ENCODE measurements at regions not wholly inside any gene's neighbourhood (a gene's known extent, or its start where the extent isn't known, plus 50 kb on each side); places are given as distances from the start of the nearest gene placed in this dataset.

- Histone ChIP-seq H4K91ac (ENCODE audit: low read depth, low read length, poor library complexity) (no peak overlapping the region), H3K9ac (ENCODE audit: low read depth, low read length, poor library complexity) (no peak overlapping the region), H3K4me2 (ENCODE audit: insufficient read depth, low read length, poor library complexity, severe bottlenecking) (no peak overlapping the region), H3K27ac (replicated peaks; ENCODE audit: low read length) (no peak overlapping the region), H2BK5ac (ENCODE audit: low read length) (no peak overlapping the region), H3K27me3 (ENCODE audit: control insufficient read depth in 3 of 3, insufficient read depth in 3 of 3, low read depth in 1 of 3, low read length in 3 of 3) (no peaks in the 10 kb centered on the region), H4K8ac (ENCODE audit: low read depth, low read length) (no peak overlapping the region), H3K4me3 (ENCODE audit: low read length in 2 of 2) (no peak overlapping the region), H3K79me1 (ENCODE audit: low read depth, low read length) (no peaks in the 10 kb centered on the region), H3K23ac (ENCODE audit: low read depth, low read length, poor library complexity) (no peak overlapping the region), H2BK12ac (ENCODE audit: low read length) (no peak overlapping the region), H3K4ac (ENCODE audit: low read length) (no peak overlapping the region), H3K36me3 (replicated peaks in 1 of 2; ENCODE audit: control insufficient read depth in 2 of 2, insufficient read depth in 2 of 2, low read length in 2 of 2) (no peaks in the 10 kb centered on the region), H3K14ac (ENCODE audit: low read length) (no peak overlapping the region), H3K18ac (ENCODE audit: low read length) (no peak overlapping the region), H2AK5ac (ENCODE audit: low read depth, low read length) (no peak overlapping the region), H2BK120ac (ENCODE audit: low read depth, low read length) (no peak overlapping the region), H2BK15ac (ENCODE audit: low read length) (no peak overlapping the region), H3K9me3 (replicated peaks in 1 of 2; ENCODE audit: control insufficient read depth in 2 of 2, insufficient read depth in 1 of 2, low read depth in 1 of 2, low read length in 2 of 2) (no peaks in the 10 kb centered on the region), H3K4me1 (ENCODE audit: control insufficient read depth in 2 of 2, insufficient read depth in 1 of 2, low read depth in 1 of 2, low read length in 2 of 2) (no peaks in the 10 kb centered on the region), H2AFZ (ENCODE audit: low read length) (no peak overlapping the region)
- no peak for DNase-seq (ENCODE audit: low spot score)
These were observed 157.3 kb upstream of the CHAC2 start for GRCh38 chr2:53610260-53610659.

DNA sequence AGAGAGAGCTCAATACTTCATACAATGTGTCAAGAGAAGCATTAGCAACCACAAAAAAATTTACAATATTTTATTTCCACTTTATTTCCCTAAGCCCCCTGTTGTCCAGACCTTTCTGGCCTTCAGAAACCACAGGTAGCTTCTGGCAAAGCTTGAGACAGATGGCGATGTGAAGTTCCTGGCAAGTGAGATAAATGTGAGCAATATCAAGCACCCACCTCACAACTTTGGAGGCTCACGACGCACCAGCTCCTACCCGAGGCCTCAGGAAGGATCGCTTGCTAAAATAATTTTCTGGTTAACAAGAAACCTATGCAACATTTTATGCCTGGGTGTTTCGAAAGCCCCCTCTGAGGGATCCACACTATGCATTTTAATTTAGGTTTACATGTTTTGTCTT, 158.1 kb upstream of the CHAC2 start:
- no peak overlapping the region for H2BK15ac ChIP-seq (ENCODE audit: low read length)
- no peak for DNase-seq (ENCODE audit: low spot score)
- no peaks in the 10 kb centered on the region for H3K79me1 ChIP-seq (ENCODE audit: low read depth, low read length)
- no peak overlapping the region for H4K91ac ChIP-seq (ENCODE audit: low read depth, low read length, poor library complexity)
- no peak overlapping the region for H3K4ac ChIP-seq (ENCODE audit: low read length)
- no peak overlapping the region for H3K27ac ChIP-seq (replicated peaks; ENCODE audit: low read length)
- H3K9me3 ChIP-seq (replicated peaks in 1 of 2; ENCODE audit: control insufficient read depth in 2 of 2, insufficient read depth in 1 of 2, low read depth in 1 of 2, low read length in 2 of 2), result no peaks in the 10 kb centered on the region
- no peaks in the 10 kb centered on the region for H3K36me3 ChIP-seq (replicated peaks in 1 of 2; ENCODE audit: control insufficient read depth in 2 of 2, insufficient read depth in 2 of 2, low read length in 2 of 2)
- no peak overlapping the region for H2AFZ ChIP-seq (ENCODE audit: low read length)
- H3K14ac ChIP-seq (ENCODE audit: low read length), result no peak overlapping the region
- no peak overlapping the region for H3K9ac ChIP-seq (ENCODE audit: low read depth, low read length, poor library complexity)
- no peak overlapping the region for H2BK12ac ChIP-seq (ENCODE audit: low read length)
- H3K27me3 ChIP-seq (ENCODE audit: control insufficient read depth in 3 of 3, insufficient read depth in 3 of 3, low read depth in 1 of 3, low read length in 3 of 3), result no peaks in the 10 kb centered on the region
- WGBS, 2 donors (ENCODE audit: extremely low coverage in 2 of 2, insufficient read length in 2 of 2, insufficient replicate concordance in 1 of 2), result no CpG with 5 or more reads among the region's 6 CpGs
- H3K4me1 ChIP-seq (ENCODE audit: control insufficient read depth in 2 of 2, insufficient read depth in 1 of 2, low read depth in 1 of 2, low read length in 2 of 2), result no peaks in the 10 kb centered on the region
- no peak overlapping the region for H2BK5ac ChIP-seq (ENCODE audit: low read length)
- H2BK120ac ChIP-seq (ENCODE audit: low read depth, low read length), result no peak overlapping the region
- no peak overlapping the region for H3K4me2 ChIP-seq (ENCODE audit: insufficient read depth, low read length, poor library complexity, severe bottlenecking)
- H3K18ac ChIP-seq (ENCODE audit: low read length), result no peak overlapping the region
- no peak overlapping the region for H3K23ac ChIP-seq (ENCODE audit: low read depth, low read length, poor library complexity)
- H3K4me3 ChIP-seq (ENCODE audit: low read length in 2 of 2), result no peak overlapping the region
- H2AK5ac ChIP-seq (ENCODE audit: low read depth, low read length), result no peak overlapping the region
- no peak overlapping the region for H4K8ac ChIP-seq (ENCODE audit: low read depth, low read length)

DNA sequence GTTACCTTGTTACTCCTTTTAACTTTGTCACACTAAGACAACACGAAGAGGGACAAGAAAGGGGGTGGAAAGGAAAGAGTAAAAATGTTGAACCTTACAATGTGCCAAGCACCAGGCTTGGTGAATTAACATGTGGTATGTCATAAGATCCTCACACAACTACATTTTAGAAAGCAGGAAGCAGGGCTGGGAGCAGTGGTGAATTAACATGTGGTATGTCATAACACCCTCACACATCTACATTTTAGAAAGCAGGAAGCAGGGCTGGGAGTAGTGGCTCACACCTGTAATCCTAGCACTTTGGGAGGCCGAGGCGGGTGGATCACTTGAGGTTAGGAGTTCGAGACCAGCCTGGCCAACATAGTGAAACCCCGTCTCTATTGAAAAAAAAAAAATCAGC, 159.3 kb upstream of the CHAC2 start:
- no peaks in the 10 kb centered on the region for H3K9me3 ChIP-seq (replicated peaks in 1 of 2; ENCODE audit: control insufficient read depth in 2 of 2, insufficient read depth in 1 of 2, low read depth in 1 of 2, low read length in 2 of 2)
- no peak overlapping the region for H3K4ac ChIP-seq (ENCODE audit: low read length)
- H3K4me1 ChIP-seq (ENCODE audit: control insufficient read depth in 2 of 2, insufficient read depth in 1 of 2, low read depth in 1 of 2, low read length in 2 of 2), result no peaks in the 10 kb centered on the region
- H3K4me2 ChIP-seq (ENCODE audit: insufficient read depth, low read length, poor library complexity, severe bottlenecking), result no peak overlapping the region
- no peak overlapping the region for H2BK15ac ChIP-seq (ENCODE audit: low read length)
- no peak overlapping the region for H2BK12ac ChIP-seq (ENCODE audit: low read length)
- no peaks in the 10 kb centered on the region for H3K27me3 ChIP-seq (ENCODE audit: control insufficient read depth in 3 of 3, insufficient read depth in 3 of 3, low read depth in 1 of 3, low read length in 3 of 3)
- no peak overlapping the region for H4K91ac ChIP-seq (ENCODE audit: low read depth, low read length, poor library complexity)
- no peak overlapping the region for H3K23ac ChIP-seq (ENCODE audit: low read depth, low read length, poor library complexity)
- H3K14ac ChIP-seq (ENCODE audit: low read length), result no peak overlapping the region
- no peak overlapping the region for H3K18ac ChIP-seq (ENCODE audit: low read length)
- no peak overlapping the region for H2BK120ac ChIP-seq (ENCODE audit: low read depth, low read length)
- WGBS, 2 donors (ENCODE audit: extremely low coverage in 2 of 2, insufficient read length in 2 of 2, insufficient replicate concordance in 1 of 2), result no CpG with 5 or more reads among the region's 5 CpGs
- no peaks in the 10 kb centered on the region for H3K79me1 ChIP-seq (ENCODE audit: low read depth, low read length)
- H2AK5ac ChIP-seq (ENCODE audit: low read depth, low read length), result no peak overlapping the region
- no peak overlapping the region for H2AFZ ChIP-seq (ENCODE audit: low read length)
- no peak overlapping the region for H2BK5ac ChIP-seq (ENCODE audit: low read length)
- H3K27ac ChIP-seq (replicated peaks; ENCODE audit: low read length), result no peak overlapping the region
- H3K9ac ChIP-seq (ENCODE audit: low read depth, low read length, poor library complexity), result no peak overlapping the region
- no peaks in the 10 kb centered on the region for H3K36me3 ChIP-seq (replicated peaks in 1 of 2; ENCODE audit: control insufficient read depth in 2 of 2, insufficient read depth in 2 of 2, low read length in 2 of 2)
- no peak overlapping the region for H3K4me3 ChIP-seq (ENCODE audit: low read length in 2 of 2)
- H4K8ac ChIP-seq (ENCODE audit: low read depth, low read length), result no peak overlapping the region
- no peak for DNase-seq (ENCODE audit: low spot score)

- Histone ChIP-seq H2BK15ac (ENCODE audit: low read length) (no peak overlapping the region), H2BK120ac (ENCODE audit: low read depth, low read length) (no peak overlapping the region), H3K9ac (ENCODE audit: low read depth, low read length, poor library complexity) (no peak overlapping the region), H3K36me3 (replicated peaks in 1 of 2; ENCODE audit: control insufficient read depth in 2 of 2, insufficient read depth in 2 of 2, low read length in 2 of 2) (no peaks in the 10 kb centered on the region), H3K27me3 (ENCODE audit: control insufficient read depth in 3 of 3, insufficient read depth in 3 of 3, low read depth in 1 of 3, low read length in 3 of 3) (no peaks in the 10 kb centered on the region), H2BK12ac (ENCODE audit: low read length) (no peak overlapping the region), H3K79me1 (ENCODE audit: low read depth, low read length) (no peaks in the 10 kb centered on the region), H2BK5ac (ENCODE audit: low read length) (no peak overlapping the region), H2AK5ac (ENCODE audit: low read depth, low read length) (no peak overlapping the region), H3K9me3 (replicated peaks in 1 of 2; ENCODE audit: control insufficient read depth in 2 of 2, insufficient read depth in 1 of 2, low read depth in 1 of 2, low read length in 2 of 2) (no peaks in the 10 kb centered on the region), H4K8ac (ENCODE audit: low read depth, low read length) (no peak overlapping the region), H3K4ac (ENCODE audit: low read length) (no peak overlapping the region), H3K27ac (replicated peaks; ENCODE audit: low read length) (no peak overlapping the region), H3K14ac (ENCODE audit: low read length) (no peak overlapping the region), H3K18ac (ENCODE audit: low read length) (no peak overlapping the region), H4K91ac (ENCODE audit: low read depth, low read length, poor library complexity) (no peak overlapping the region), H3K23ac (ENCODE audit: low read depth, low read length, poor library complexity) (no peak overlapping the region), H3K4me1 (ENCODE audit: control insufficient read depth in 2 of 2, insufficient read depth in 1 of 2, low read depth in 1 of 2, low read length in 2 of 2) (no peaks in the 10 kb centered on the region), H2AFZ (ENCODE audit: low read length) (no peak overlapping the region), H3K4me3 (ENCODE audit: low read length in 2 of 2) (no peak overlapping the region), H3K4me2 (ENCODE audit: insufficient read depth, low read length, poor library complexity, severe bottlenecking) (no peak overlapping the region)
- no CpG with 5 or more reads among the region's 3 CpGs for WGBS, 2 donors (ENCODE audit: extremely low coverage in 2 of 2, insufficient read length in 2 of 2, insufficient replicate concordance in 1 of 2)
- DNase-seq (ENCODE audit: low spot score), result no peak
These were observed 166.8 kb upstream of the CHAC2 start for GRCh38 chr2:53600815-53601214.

Measured in neuronal stem cell (in vitro differentiated cells).